CD4-positive, CD25-positive, alpha-beta regulatory T cell (primary cell): ENCODE measurements at regions not wholly inside any gene's neighbourhood (a gene's known extent, or its start where the extent isn't known, plus 50 kb on each side); places are given as distances from the start of the nearest gene placed in this dataset.

Source experiments
- ATAC-seq, 2 donors: fragments of 150-1000 bp; cut with Tn5 transposase; one replicate each; pipeline ENCODE4 v1.10.0; 2021; ENCODE audit warnings: low read depth in 2 of 2, moderate number of reproducible peaks in 2 of 2, moderate library complexity in 1 of 2
- DNase-seq, 3 donors: peaks; one replicate each; pipeline versions ENCODE4 v3.0.0 to v3.0.0-alpha.2; 2012 to 2022; ENCODE audit warnings: mixed read lengths in 1 of 3
- H3K27ac ChIP-seq: one replicate; pipeline ENCODE4 v1.7.0; 2013; ENCODE audit warnings: mild to moderate bottlenecking, low read length; ENCODE audit not compliant: insufficient read depth, poor library complexity, severe bottlenecking
- H3K27me3 ChIP-seq: one replicate; pipeline ENCODE4 v1.7.0; 2013; ENCODE audit warnings: low read length; ENCODE audit not compliant: control insufficient read depth, insufficient read depth
- H3K36me3 ChIP-seq: one replicate; pipeline ENCODE4 v1.7.0; 2013; ENCODE audit warnings: mild to moderate bottlenecking, low read length, moderate library complexity; ENCODE audit not compliant: control insufficient read depth, insufficient read depth
- H3K4me1 ChIP-seq: 2 replicates; pipeline ENCODE4 v1.7.0; 2013; ENCODE audit warnings: mild to moderate bottlenecking, low read length; ENCODE audit not compliant: insufficient read depth, control insufficient read depth, poor library complexity, severe bottlenecking
- H3K4me3 ChIP-seq: one replicate; pipeline ENCODE4 v1.7.0; 2013; ENCODE audit warnings: low read depth, mild to moderate bottlenecking, low read length, moderate library complexity
- H3K9me3 ChIP-seq, 2 experiments: 1 replicate in 1 of 2; 2 replicates in 1 of 2; pipeline ENCODE4 v1.7.0; 2013; ENCODE audit warnings: low read length in 2 of 2, mild to moderate bottlenecking in 1 of 2, moderate library complexity in 1 of 2; ENCODE audit not compliant: control insufficient read depth in 2 of 2
- H3K27ac Mint-ChIP-seq, 3 donors: one replicate each; pipeline ENCODE4 v1.8.0; 2020 to 2022; ENCODE audit warnings: mild to moderate bottlenecking in 3 of 3, mixed read lengths in 3 of 3, moderate library complexity in 2 of 3
- H3K27me3 Mint-ChIP-seq: one replicate; pipeline ENCODE4 v1.8.0; 2022; ENCODE audit warnings: mild to moderate bottlenecking, mixed read lengths
- H3K36me3 Mint-ChIP-seq: one replicate; pipeline ENCODE4 v1.8.0; 2020; ENCODE audit warnings: mixed read lengths
- H3K4me1 Mint-ChIP-seq, 4 donors: one replicate each; pipeline ENCODE4 v1.8.0; 2020 to 2022; ENCODE audit warnings: mixed read lengths in 4 of 4, mild to moderate bottlenecking in 1 of 4
- H3K4me3 Mint-ChIP-seq, 4 donors: one replicate each; pipeline ENCODE4 v1.8.0; 2020 to 2022; ENCODE audit warnings: mild to moderate bottlenecking in 4 of 4, mixed read lengths in 4 of 4, moderate library complexity in 3 of 4
- H3K9me3 Mint-ChIP-seq, 7 donors: one replicate each; pipeline ENCODE4 v1.8.0; 2020 to 2022; ENCODE audit warnings: mixed read lengths in 7 of 7, mild to moderate bottlenecking in 3 of 7, moderate library complexity in 2 of 7

- Histone ChIP-seq H3K27ac (no peak overlapping the region), H3K4me3 (no peak overlapping the region), H3K27me3 (no peaks in the 10 kb centered on the region), H3K4me1 (no peaks in the 10 kb centered on the region), H3K9me3 (no peaks in the 10 kb centered on the region), H3K36me3 (no peaks in the 10 kb centered on the region)
- Mint-ChIP-seq H3K36me3 (no peaks in the 10 kb centered on the region), H3K4me3 (no peak overlapping the region), H3K4me1 (no peaks in the 10 kb centered on the region), H3K9me3 (peaks cover 0 to 14% (median 7%) of the 10 kb centered on the region in 7 donors), H3K27me3 (no peaks in the 10 kb centered on the region), H3K27ac (no peak overlapping the region)
- ATAC-seq = no peak
- DNase-seq = no peak
Observed at GRCh38 chr2:146776596-146776995, 1068.2 kb upstream of the ACVR2A start.

- Mint-ChIP-seq H3K4me1 (no peaks in the 10 kb centered on the region), H3K36me3 (no peaks in the 10 kb centered on the region), H3K27me3 (no peaks in the 10 kb centered on the region), H3K9me3 (peaks cover 0 to 4% (median 3%) of the 10 kb centered on the region in 7 donors), H3K4me3 (no peak overlapping the region), H3K27ac (no peak overlapping the region)
- no peak overlapping the region for H3K4me3 ChIP-seq
- ATAC-seq (no peak), DNase-seq (no peak)
- H3K9me3 ChIP-seq = no peaks in the 10 kb centered on the region
- no peaks in the 10 kb centered on the region for H3K27me3 ChIP-seq
- H3K36me3 ChIP-seq = no peaks in the 10 kb centered on the region
- H3K27ac ChIP-seq = no peak overlapping the region
- H3K4me1 ChIP-seq = no peaks in the 10 kb centered on the region
Observed at GRCh38 chr2:146771531-146771930, 1073.3 kb upstream of the ACVR2A start.

GRCh38 chr2:146764301-146764700 lies 1080.5 kb upstream of the ACVR2A start:
- Histone ChIP-seq H3K36me3 (no peaks in the 10 kb centered on the region), H3K27me3 (no peaks in the 10 kb centered on the region), H3K9me3 (no peaks in the 10 kb centered on the region), H3K4me1 (no peaks in the 10 kb centered on the region), H3K27ac (no peak overlapping the region), H3K4me3 (no peak overlapping the region)
- no peak overlapping the region for H3K4me3 Mint-ChIP-seq
- H3K9me3 Mint-ChIP-seq = peaks cover 0 to 13% (median 0%) of the 10 kb centered on the region in 7 donors
- DNase-seq (no peak), ATAC-seq (no peak)
- H3K27ac Mint-ChIP-seq = no peak overlapping the region
- no peaks in the 10 kb centered on the region for H3K27me3 Mint-ChIP-seq
- no peaks in the 10 kb centered on the region for H3K4me1 Mint-ChIP-seq
- no peaks in the 10 kb centered on the region for H3K36me3 Mint-ChIP-seq

GRCh38 chr2:146762786-146763185 lies 1082.0 kb upstream of the ACVR2A start:
- no peaks in the 10 kb centered on the region for H3K4me1 Mint-ChIP-seq
- Histone ChIP-seq H3K36me3 (no peaks in the 10 kb centered on the region), H3K27me3 (no peaks in the 10 kb centered on the region), H3K9me3 (no peaks in the 10 kb centered on the region), H3K4me1 (no peaks in the 10 kb centered on the region), H3K27ac (no peak overlapping the region), H3K4me3 (no peak overlapping the region)
- H3K27ac Mint-ChIP-seq = no peak overlapping the region
- ATAC-seq (no peak), DNase-seq (no peak)
- H3K36me3 Mint-ChIP-seq = no peaks in the 10 kb centered on the region
- no peak overlapping the region for H3K4me3 Mint-ChIP-seq
- H3K27me3 Mint-ChIP-seq = no peaks in the 10 kb centered on the region
- H3K9me3 Mint-ChIP-seq = peaks cover 0 to 13% (median 0%) of the 10 kb centered on the region in 7 donors

GRCh38 chr2:146754606-146755005 lies 1090.2 kb upstream of the ACVR2A start:
- Histone ChIP-seq H3K4me3 (no peak overlapping the region), H3K9me3 (no peaks in the 10 kb centered on the region), H3K27ac (no peak overlapping the region), H3K4me1 (no peaks in the 10 kb centered on the region), H3K36me3 (no peaks in the 10 kb centered on the region), H3K27me3 (no peaks in the 10 kb centered on the region)
- Mint-ChIP-seq H3K9me3 (peaks cover 0 to 7% (median 1%) of the 10 kb centered on the region in 7 donors), H3K4me1 (no peaks in the 10 kb centered on the region), H3K4me3 (no peak overlapping the region), H3K27ac (no peak overlapping the region), H3K27me3 (no peaks in the 10 kb centered on the region), H3K36me3 (no peaks in the 10 kb centered on the region)
- ATAC-seq = no peak
- no peak for DNase-seq

- no peaks in the 10 kb centered on the region for H3K27me3 Mint-ChIP-seq
Observed at GRCh38 chr2:146748046-146748445, 1096.8 kb upstream of the ACVR2A start.

GRCh38 chr2:146741260-146741659 lies 1103.6 kb upstream of the ACVR2A start:
- no peaks in the 10 kb centered on the region for H3K9me3 ChIP-seq
- no peak overlapping the region for H3K4me3 ChIP-seq
- DNase-seq = no peak
- no peaks in the 10 kb centered on the region for H3K4me1 ChIP-seq
- H3K27me3 ChIP-seq = no peaks in the 10 kb centered on the region
- Mint-ChIP-seq H3K4me1 (no peaks in the 10 kb centered on the region), H3K36me3 (no peaks in the 10 kb centered on the region), H3K9me3 (peaks cover 0 to 7% (median 2%) of the 10 kb centered on the region in 7 donors), H3K27me3 (no peaks in the 10 kb centered on the region), H3K27ac (no peak overlapping the region), H3K4me3 (no peak overlapping the region)
- no peak for ATAC-seq
- H3K36me3 ChIP-seq = no peaks in the 10 kb centered on the region
- no peak overlapping the region for H3K27ac ChIP-seq

More at GRCh38 chr2:146748046-146748445, 1096.8 kb upstream of the ACVR2A start:
- Histone ChIP-seq H3K4me3 (no peak overlapping the region), H3K9me3 (no peaks in the 10 kb centered on the region), H3K36me3 (no peaks in the 10 kb centered on the region), H3K27ac (no peak overlapping the region), H3K27me3 (no peaks in the 10 kb centered on the region), H3K4me1 (no peaks in the 10 kb centered on the region)
- no peak for ATAC-seq
- DNase-seq = no peak
- Mint-ChIP-seq H3K4me3 (no peak overlapping the region), H3K36me3 (no peaks in the 10 kb centered on the region), H3K4me1 (no peaks in the 10 kb centered on the region), H3K9me3 (peaks cover 0 to 10% (median 4%) of the 10 kb centered on the region in 7 donors), H3K27ac (no peak overlapping the region)

- no peaks in the 10 kb centered on the region for H3K36me3 Mint-ChIP-seq
Observed at GRCh38 chr2:146734821-146735190, 1110.0 kb upstream of the ACVR2A start.

More at GRCh38 chr2:146734821-146735190, 1110.0 kb upstream of the ACVR2A start:
- no peak for ATAC-seq
- H3K27ac ChIP-seq = no peak overlapping the region
- H3K4me3 ChIP-seq = no peak overlapping the region
- Mint-ChIP-seq H3K9me3 (no peaks in the 10 kb centered on the region), H3K27me3 (no peaks in the 10 kb centered on the region), H3K27ac (no peak overlapping the region), H3K4me1 (no peaks in the 10 kb centered on the region), H3K4me3 (no peak overlapping the region)
- H3K27me3 ChIP-seq = no peaks in the 10 kb centered on the region
- no peaks in the 10 kb centered on the region for H3K4me1 ChIP-seq
- no peaks in the 10 kb centered on the region for H3K9me3 ChIP-seq
- no peaks in the 10 kb centered on the region for H3K36me3 ChIP-seq
- no peak for DNase-seq
